Esophagus squamous epithelium (tissue), 5 donors: ENCODE measurements at regions not wholly inside any gene's neighbourhood (a gene's known extent, or its start where the extent isn't known, plus 50 kb on each side); places are given as distances from the start of the nearest gene placed in this dataset.
"Not testable (repeated sequence)": the region's sequence is repeated elsewhere in the genome, so short reads cannot be mapped to it uniquely, and the experiment has no call there.

Experiments
- DNase-seq: peaks from one replicate; lab custom pipeline; 2025; lab: John Stamatoyannopoulos, UW
- H3K27ac ChIP-seq, 4 donors: fragments of 200-600 bp; sonication (generic); one replicate each; pipeline ENCODE4 v1.5.1; 2016 to 2019; ENCODE audit warnings: mild to moderate bottlenecking in 1 of 4
- H3K27me3 ChIP-seq, 4 donors: fragments of 200-600 bp; sonication (generic); 1 replicate in 3 of 4; 2 replicates in 1 of 4; pipeline versions ENCODE4 v1.5.1 to v1.6.0; 2017 to 2021; ENCODE audit warnings: antibody characterized with exemption in 1 of 4
- H3K36me3 ChIP-seq, 3 donors: fragments of 200-600 bp; sonication (generic); one replicate each; pipeline ENCODE4 v1.5.1; 2016 to 2019
- H3K4me1 ChIP-seq, 3 donors: fragments of 200-600 bp; sonication (generic); one replicate each; pipeline ENCODE4 v1.5.1; 2017 to 2019
- H3K4me3 ChIP-seq, 4 donors: fragments of 200-600 bp; sonication (generic); 1 replicate in 3 of 4; 2 replicates in 1 of 4; pipeline ENCODE4 v1.5.1; 2016 to 2019; ENCODE audit warnings: mild to moderate bottlenecking in 2 of 4, moderate library complexity in 1 of 4
- H3K9me3 ChIP-seq, 3 donors: fragments of 200-600 bp; sonication (generic); one replicate each; pipeline ENCODE4 v1.5.1; 2016 to 2019
- POLR2A ChIP-seq, 4 donors: fragments of 450-650 bp; IDR thresholded peaks; one replicate each; pipeline ENCODE4 v1.6.1; 2017; ENCODE audit warnings: antibody characterized with exemption in 4 of 4, mild to moderate bottlenecking in 4 of 4, moderate library complexity in 3 of 4
- WGBS, 2 donors: methylation state at CpG; one replicate each; pipeline ENCODE4 v1.1.5; 2018; 5-methylcytosine and 5-hydroxymethylcytosine counted together
- intact Hi-C: fragments of 100-400 bp; cut with DNase I; formaldehyde crosslinking; loops from one replicate; pipeline ENCODE4 v1.15.0; 2022
- TF ChIP-seq, protein P1 (sequence below), 6 experiments: fragments of 450-650 bp in 4 of 6; fragments of 200-600 bp in 2 of 6; sonication (generic) in 2 of 6; IDR thresholded peaks; one replicate each; pipeline ENCODE4 v1.5.1; 2016 to 2019; ENCODE audit warnings: antibody characterized with exemption in 6 of 6, mild to moderate bottlenecking in 4 of 6, moderate library complexity in 4 of 6
- donor health status: DM: yes; HTN: yes; CAD: no.

DNA sequence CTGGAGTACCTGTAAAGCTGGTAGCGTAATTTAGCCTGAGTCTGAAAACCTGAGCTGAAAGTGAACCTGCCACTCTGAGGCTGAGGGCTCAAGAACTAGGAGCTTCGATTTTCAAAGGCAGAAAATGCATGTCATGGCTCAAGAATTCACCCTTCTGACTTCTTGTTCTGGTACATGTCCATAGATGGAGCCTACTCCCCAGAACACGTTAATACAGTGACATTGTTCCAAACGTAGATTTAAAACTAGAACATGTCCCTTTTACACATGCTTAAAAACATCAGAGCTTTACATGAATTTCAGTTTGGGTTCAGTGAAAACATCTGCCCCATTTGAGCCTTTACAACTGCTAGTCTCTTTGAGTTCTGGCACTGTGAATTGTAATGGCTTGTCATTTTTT is 115.5 kb upstream of the WDR1 start:
- no peaks in the 10 kb centered on the region for H3K9me3 ChIP-seq
- H3K4me3 ChIP-seq, result no peak overlapping the region
- peak overlapping the region in 3 of 4 donors; percentile 49 to 57 (median 54) for H3K27ac ChIP-seq
- WGBS, 2 donors, result 18 to 36% methylated on average over 2 to 4 of the region's 4 CpGs
- no peak for DNase-seq
- no peaks in the 10 kb centered on the region for H3K4me1 ChIP-seq
- no peaks in the 10 kb centered on the region for H3K36me3 ChIP-seq
- intact Hi-C loops, result no loop called here
- H3K27me3 ChIP-seq, result no peaks in the 10 kb centered on the region
- TF ChIP-seq, protein P1, sequence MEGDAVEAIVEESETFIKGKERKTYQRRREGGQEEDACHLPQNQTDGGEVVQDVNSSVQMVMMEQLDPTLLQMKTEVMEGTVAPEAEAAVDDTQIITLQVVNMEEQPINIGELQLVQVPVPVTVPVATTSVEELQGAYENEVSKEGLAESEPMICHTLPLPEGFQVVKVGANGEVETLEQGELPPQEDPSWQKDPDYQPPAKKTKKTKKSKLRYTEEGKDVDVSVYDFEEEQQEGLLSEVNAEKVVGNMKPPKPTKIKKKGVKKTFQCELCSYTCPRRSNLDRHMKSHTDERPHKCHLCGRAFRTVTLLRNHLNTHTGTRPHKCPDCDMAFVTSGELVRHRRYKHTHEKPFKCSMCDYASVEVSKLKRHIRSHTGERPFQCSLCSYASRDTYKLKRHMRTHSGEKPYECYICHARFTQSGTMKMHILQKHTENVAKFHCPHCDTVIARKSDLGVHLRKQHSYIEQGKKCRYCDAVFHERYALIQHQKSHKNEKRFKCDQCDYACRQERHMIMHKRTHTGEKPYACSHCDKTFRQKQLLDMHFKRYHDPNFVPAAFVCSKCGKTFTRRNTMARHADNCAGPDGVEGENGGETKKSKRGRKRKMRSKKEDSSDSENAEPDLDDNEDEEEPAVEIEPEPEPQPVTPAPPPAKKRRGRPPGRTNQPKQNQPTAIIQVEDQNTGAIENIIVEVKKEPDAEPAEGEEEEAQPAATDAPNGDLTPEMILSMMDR (IDR thresholded peaks at IDR 0.05), result no peak
- TF ChIP-seq POLR2A (IDR thresholded peaks at IDR 0.05), result no peak

DNA sequence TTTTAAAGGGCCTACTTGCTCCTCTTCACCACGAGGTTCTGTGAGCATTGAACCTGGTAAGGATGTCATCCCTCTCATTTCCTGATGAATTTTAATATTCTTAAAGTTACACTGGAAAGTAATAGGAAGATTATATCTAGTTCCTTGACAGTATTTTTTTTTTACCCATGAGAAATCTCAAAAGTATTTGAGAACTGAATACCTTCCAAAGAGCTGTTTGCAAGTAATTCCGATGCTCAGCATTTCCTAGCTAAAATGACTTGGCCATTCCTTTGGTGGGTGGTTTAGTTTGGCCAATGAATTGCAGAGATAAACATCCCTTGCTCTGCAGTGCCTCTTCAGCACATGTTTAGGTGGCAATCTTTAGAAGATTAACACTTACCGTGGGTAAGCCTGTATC is 110.2 kb upstream of the WDR1 start:
- TF ChIP-seq, protein P1 (IDR thresholded peaks at IDR 0.05), result no peak
- no peak for TF ChIP-seq POLR2A (IDR thresholded peaks at IDR 0.05)
- Histone ChIP-seq H3K27me3 (no peaks in the 10 kb centered on the region), H3K27ac (peak overlapping the region in 2 of 4 donors; percentile 11 to 29), H3K9me3 (no peaks in the 10 kb centered on the region), H3K4me1 (no peaks in the 10 kb centered on the region), H3K36me3 (no peaks in the 10 kb centered on the region), H3K4me3 (no peak overlapping the region)
- intact Hi-C loops, result no loop called here
- DNase-seq, result no peak
- WGBS, 2 donors, result 63 to 66% methylated on average over 2 to 3 of the region's 3 CpGs

DNA sequence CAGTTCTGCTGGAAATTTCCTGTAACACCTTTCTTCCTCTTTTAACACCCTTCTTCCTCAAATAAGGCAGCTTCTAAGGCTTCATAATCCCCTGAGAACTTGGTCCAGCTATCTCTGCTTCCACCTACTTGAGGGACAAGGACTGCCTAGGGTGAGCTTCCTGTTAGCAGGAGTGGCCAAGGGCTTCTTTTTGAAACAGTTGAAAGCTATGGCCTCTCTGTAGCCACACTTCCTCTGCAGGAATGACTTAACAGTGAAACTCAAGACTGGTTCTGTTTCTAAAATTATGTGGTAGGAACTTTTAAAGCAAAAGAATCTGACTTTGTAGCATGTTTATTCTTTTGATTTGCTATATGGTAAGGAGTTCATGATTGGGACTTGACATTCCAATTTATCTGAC is 108.5 kb upstream of the WDR1 start:
- H3K4me1 ChIP-seq, result no peaks in the 10 kb centered on the region
- no peak overlapping the region for H3K27ac ChIP-seq
- H3K27me3 ChIP-seq, result no peaks in the 10 kb centered on the region
- no peaks in the 10 kb centered on the region for H3K9me3 ChIP-seq
- no peaks in the 10 kb centered on the region for H3K36me3 ChIP-seq
- no peak overlapping the region for H3K4me3 ChIP-seq
- intact Hi-C loops, result no loop called here
- no peak for TF ChIP-seq POLR2A (IDR thresholded peaks at IDR 0.05)
- TF ChIP-seq, protein P1 (IDR thresholded peaks at IDR 0.05), result no peak
- DNase-seq, result no peak

DNA sequence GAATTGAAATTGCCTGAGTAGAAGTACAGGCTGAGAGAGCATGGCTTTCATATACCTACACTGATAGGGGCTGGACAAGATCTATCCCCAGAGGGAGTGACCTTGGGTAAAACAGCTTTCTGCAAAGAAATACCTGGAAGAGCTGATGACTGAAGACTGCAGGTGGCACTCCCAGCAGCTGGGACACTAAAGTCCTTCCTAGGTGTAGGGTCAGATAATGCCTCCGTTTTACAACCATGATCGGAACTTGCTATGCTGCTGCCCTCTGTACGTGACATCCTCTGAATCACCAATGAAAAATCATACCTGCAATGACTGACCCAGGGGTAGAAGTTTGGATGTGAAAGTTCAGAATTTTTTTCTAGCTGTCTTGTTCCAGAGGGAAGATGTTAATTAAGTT is 107.2 kb upstream of the WDR1 start:
- TF ChIP-seq, protein P1 (IDR thresholded peaks at IDR 0.05), result no peak
- TF ChIP-seq POLR2A (IDR thresholded peaks at IDR 0.05), result no peak
- Histone ChIP-seq H3K9me3 (no peaks in the 10 kb centered on the region), H3K27me3 (no peaks in the 10 kb centered on the region), H3K4me3 (no peak overlapping the region), H3K4me1 (no peaks in the 10 kb centered on the region), H3K36me3 (no peaks in the 10 kb centered on the region), H3K27ac (no peak overlapping the region)
- no peak for DNase-seq
- intact Hi-C loops, result no loop called here
- 91% methylated on average over 3 of the region's 3 CpGs; no CpG with 5 or more reads in 1 of the 2 donors for WGBS, 2 donors

DNA sequence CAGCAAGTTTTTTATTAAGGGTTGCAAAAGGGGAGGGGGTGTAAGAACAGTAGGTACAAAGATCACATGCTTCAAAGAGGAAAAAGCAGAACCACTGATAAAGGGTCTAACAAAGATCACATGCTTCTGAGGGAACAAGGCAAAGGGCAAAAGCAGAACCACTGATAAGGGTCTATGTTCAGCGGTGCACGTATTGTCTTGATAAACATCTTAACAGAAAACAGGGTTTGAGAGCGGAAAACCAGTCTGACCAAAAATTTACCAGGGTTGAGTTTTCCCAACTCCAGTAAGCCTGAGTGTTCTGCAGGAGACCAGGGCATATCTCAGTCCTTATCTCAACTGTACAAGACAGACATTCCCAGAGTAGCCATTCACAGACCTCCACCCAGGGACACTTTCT is 96.9 kb upstream of the WDR1 start:
- DNase-seq, intact Hi-C loops, H3K27me3 ChIP-seq, H3K4me3 ChIP-seq, H3K36me3 ChIP-seq, H3K27ac ChIP-seq, H3K9me3 ChIP-seq, H3K4me1 ChIP-seq: not testable (repeated sequence)
- WGBS, 2 donors, result 76 to 78% methylated on average over 3 of the region's 3 CpGs

DNA sequence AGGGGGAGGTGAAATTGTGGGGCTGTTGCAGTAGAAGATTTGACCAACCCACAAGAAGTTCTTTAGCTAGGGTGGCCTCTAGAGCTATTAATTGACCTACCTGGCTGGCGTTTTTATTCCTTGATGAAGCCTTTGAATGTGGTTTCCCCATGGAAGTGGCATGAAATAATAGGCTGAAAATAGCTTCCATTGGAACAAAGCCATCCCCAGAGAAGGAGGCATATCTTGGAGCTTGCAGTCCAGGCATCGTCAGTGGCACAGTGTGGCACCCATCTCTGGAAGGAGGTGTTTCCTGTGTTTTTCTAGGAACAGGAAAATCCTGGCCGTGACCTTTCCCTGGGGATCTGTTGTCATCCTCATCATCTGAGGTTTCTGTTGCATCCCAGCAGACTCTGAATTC is 96.3 kb upstream of the WDR1 start:
- no peaks in the 10 kb centered on the region for H3K4me1 ChIP-seq
- H3K4me3 ChIP-seq, result no peak overlapping the region
- no peaks in the 10 kb centered on the region for H3K9me3 ChIP-seq
- H3K36me3 ChIP-seq, result no peaks in the 10 kb centered on the region
- no peak for TF ChIP-seq POLR2A (IDR thresholded peaks at IDR 0.05)
- TF ChIP-seq, protein P1 (IDR thresholded peaks at IDR 0.05), result no peak
- no peak overlapping the region for H3K27ac ChIP-seq
- intact Hi-C loops, result no loop called here
- no peak for DNase-seq
- H3K27me3 ChIP-seq, result no peaks in the 10 kb centered on the region
- 54 to 80% methylated on average over 2 to 3 of the region's 3 CpGs for WGBS, 2 donors
